HG03354 (cell line): ENCODE measurements at regions not wholly inside any gene's neighbourhood (a gene's known extent, or its start where the extent isn't known, plus 50 kb on each side); places are given as distances from the start of the nearest gene placed in this dataset.
"Not testable (repeated sequence)": the region's sequence is repeated elsewhere in the genome, so short reads cannot be mapped to it uniquely, and the experiment has no call there.

Source experiments
- ATAC-seq: cut with Tn5 transposase; IDR thresholded peaks from one replicate; pipeline ENCODE4 v1.9.1; 2021; ENCODE audit warnings: mild to moderate bottlenecking; ENCODE audit not compliant: unreplicated experiment, poor library complexity, severe bottlenecking

DNA sequence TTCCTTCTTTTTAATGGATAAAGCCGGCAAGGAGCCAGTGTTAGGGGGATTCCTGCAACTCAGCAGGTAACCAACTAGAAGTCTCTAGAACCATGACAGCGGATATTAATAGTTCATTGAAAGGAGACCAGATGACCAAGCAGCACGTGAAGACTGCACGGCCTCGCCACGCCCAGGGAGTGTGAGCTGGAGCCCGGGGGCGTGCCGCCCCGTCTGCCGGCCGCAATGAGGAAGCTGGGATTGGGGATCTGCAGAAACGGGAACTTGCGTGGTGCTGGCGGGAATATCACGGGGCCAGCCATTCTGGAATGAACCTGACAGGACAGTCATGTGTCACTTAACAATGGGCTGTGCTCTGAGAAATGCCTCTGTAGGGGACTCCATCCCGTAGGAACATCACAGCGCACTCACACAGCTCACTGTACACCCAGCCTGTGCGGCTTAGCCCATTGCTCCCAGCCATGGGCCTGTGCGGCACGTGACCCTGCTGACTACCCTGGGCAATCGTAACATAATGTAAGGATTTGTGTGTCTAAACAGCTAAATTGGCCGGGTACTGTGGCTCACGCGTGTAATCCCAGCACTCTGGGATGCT lies 4092.8 kb upstream of the TPTE start:
- not testable (repeated sequence) for ATAC-seq

DNA sequence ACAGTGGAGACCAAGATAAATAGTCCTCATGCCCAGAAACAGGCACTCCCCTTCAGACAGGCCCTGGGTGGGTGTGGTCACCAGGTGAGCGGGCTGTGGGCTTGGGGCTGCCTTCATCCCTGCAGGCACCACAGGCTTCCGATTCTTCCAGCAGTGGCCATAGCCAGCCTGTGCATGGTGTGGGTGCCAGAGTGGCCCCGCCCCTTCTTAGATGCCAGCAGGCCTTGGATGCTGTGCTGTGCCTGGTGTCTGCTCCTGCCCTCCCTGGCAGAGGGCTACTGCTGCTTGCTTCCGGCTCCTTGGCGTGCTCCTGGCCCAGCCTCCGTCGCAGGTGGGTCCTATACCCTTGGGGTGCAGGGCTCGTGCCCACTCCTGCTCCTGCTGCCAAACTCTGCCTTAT lies 4091.5 kb upstream of the TPTE start:
- not testable (repeated sequence) for ATAC-seq

DNA sequence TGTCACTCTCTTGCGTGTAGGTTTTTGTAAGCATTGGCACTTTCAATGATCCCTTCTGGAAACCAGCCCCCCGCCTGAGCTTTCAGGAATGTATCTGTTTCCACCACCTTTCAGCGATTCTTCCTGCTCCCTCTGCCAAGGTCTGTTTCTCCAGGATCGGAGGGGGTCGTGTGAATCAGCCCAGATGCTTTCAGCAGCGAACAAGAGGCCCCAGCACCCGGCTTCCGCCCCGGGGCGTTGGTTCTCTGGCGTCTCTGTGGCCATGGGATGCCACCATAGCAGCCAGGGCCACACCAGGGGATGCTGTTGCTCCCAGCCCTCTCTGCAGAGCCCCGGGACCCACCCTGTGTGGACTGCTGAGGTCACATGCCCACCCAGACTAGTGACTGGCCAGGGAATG lies 4088.2 kb upstream of the TPTE start:
- not testable (repeated sequence) for ATAC-seq

DNA sequence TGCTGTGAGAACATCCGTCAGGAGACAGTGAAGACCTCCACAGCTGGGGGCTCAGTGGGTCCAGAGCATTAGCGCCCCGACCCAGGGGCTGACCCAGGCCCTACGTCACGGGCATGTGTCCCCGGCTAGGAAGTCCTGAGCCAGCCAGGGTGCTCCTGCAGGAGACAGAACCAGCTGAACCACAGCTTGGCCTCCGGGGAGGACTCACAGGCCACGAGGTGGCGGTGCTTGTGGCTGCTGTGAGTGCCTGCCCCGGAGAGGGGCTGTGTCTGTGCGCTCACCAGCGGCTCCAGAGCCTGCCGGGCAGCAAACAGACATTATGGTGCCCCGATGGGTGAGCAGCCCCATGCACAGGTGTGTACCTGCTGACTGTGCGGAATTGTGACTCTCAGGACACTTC lies 4085.2 kb upstream of the TPTE start:
- not testable (repeated sequence) for ATAC-seq

DNA sequence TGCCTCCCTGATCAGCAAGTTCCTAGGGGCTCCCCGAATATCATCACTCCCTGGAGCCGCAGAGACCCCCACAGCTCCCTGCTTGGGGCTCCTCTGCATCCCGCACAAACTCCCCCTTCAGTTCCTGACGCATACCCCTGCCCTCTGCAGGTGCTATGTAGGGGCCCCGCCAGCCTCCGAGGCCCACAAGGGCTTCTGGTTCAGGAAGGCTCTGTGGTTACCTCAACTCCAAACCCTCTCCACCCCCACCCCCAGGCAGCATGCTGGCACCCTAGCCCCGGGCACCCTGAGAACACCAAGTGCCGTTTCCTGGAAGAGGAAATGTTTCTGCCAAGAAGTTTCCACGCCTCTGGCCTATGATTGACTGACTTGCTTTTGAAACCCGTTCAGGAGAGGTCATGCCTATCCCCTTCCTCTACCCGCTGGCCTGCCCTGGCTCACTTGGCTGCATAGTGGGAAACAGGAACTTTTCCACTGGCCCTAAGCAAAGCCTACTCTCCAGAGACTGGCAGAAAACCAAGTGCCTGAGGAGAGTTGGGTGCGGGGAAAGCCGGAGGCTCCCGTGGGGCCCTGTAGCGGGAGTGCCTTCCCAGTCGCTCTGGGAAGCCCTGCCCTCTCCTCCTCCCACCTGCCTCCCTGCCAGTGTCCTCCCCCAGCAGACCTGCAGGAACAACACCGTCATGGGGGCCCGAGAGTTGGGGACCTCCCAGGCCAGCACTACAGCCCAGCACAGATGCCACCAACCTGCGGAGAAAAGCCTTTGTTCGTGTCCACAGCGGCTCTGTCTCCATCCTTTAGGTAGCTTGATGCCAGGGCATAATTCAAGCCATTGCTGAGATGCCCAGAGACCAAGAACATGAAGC lies 4084.2 kb upstream of the TPTE start:
- not testable (repeated sequence) for ATAC-seq

DNA sequence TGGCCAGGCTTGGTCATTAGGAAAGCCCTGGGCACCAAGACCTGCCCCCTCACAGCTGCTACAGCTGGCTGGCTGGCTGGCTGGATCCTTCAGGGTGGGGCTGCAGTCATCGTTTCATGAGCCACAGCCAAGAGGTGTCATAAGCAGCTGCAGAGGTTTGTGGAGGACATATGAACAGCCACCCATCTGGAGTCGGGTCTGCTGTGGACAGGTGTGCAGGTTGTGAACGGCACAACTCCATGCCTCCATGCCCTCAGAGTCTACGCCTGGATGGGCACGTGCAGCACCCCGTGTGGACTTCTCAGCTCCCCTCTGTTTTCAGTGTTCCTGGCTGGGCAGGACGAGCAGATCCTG lies 4083.6 kb upstream of the TPTE start:
- not testable (repeated sequence) for ATAC-seq

DNA sequence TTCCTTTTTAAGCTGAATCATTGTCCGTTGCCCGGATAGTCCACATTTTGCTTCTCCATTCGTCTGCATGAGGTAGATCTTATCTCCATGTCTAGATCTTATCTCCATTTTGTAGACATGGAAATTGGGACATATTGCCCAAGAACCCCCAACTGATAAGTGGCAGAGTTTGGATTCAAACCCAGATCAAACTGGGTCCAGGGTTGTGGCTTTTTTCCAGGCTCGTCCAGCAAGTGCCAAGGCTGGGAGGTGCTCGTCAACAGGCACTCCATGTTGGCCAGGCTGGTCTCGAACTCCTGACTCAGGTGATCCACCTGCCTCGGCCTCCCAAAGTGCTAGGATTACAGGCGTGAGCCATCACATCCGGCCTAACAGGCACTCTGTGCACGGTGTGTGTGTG lies 4082.3 kb upstream of the TPTE start:
- ATAC-seq, result not testable (repeated sequence)

DNA sequence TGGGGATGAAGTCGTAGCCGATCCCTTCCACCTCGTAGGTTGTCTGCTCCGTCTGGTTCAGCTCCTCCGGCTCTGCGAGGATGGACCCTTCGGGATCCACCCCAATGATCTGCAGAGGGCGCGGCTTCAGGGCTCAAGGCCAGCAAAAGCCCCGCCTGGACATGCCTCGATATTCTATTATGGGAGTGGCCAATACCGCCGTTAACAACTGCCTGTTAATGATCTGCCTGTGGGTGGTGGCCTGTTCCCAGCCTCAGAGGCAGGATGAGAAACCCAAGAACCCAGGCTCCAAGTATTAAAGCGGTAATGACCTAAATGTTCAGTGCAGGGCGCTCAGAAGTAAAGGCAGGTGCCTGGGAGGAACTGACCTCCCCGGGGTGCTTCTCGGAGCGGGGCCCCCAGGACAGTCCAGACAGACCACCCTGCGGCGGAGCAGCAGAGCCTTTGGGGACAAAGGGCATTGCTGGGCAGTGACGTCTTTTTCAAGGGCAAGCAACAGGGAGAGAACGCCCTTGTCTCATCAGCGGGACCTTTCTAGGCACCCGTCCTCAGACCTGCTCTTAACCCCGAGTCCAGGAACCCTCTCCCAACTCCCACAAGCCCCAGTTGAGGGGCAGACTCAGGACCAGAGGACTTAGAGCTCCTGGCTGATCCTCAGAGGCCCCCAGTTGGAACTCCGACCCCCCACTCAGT lies 4066.6 kb upstream of the TPTE start:
- not testable (repeated sequence) for ATAC-seq

DNA sequence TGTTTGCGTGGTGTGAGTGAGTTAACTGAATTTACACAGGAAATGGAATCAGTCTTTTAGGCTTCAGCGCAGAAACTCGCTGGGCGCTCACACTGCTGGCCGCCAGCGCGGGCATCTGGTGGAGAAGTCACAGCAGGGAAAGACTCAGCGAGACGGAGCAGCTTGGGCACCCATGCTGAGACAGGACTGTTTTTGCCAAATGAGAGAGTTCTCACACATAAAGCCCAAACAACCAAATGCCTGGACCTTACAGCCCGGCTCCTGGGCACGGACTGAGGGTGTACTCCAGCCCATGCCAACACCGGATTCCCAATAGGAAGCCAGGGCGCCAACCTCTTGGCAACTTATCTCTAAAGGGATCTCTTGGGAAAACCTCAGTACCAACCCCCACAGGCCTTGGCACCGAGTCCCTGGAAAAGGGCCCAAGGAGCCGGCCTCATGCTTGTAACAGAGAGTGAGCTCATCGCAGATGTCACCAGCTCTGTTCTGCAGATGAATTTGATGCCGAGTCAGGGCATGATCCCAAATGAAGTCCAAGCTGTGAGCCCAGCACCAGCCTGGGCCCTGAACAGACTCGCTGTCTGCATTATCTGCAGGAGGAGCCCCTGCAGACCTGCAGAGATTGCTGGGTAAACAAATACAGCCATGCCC lies 4065.2 kb upstream of the TPTE start:
- ATAC-seq, result not testable (repeated sequence)

DNA sequence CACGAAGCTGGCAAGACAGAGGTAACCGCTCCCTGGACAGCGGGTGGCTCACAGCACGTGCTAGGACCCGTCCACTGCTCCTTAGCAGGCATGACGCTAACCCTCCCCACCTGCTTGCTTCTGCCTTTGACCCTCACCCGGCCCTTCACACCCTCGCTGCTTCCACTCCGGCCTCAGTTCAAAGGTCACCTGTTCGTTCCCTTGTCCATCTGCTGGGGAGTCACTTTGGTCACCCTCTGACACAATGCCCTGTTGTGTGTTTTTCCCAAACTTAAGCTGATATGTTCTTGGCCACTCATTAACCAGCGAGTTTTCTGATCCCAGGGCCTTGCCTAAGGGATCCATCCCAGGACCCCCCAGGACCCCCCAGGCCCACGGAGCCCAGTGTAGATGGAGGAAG lies 4061.6 kb upstream of the TPTE start:
- not testable (repeated sequence) for ATAC-seq

DNA sequence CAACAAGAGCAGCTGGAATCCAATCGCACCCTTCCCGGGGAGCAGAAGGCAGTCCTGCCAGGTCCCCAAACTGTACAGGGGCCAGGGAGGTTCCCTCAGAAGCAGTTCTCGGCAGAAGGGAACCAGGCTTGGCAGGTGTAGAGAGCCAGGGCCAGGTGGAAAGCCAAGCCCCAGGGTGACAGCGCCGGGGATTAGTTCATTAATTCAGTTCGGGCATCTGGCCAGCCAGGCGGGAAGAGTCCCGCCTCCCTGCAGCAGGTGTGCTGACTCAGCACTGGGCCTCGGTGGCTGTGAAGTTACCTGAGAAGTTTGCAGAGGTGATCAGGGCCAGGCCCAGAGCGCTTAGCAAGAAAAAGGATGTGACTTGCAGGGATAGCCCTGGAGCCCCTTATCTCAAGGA lies 4060.0 kb upstream of the TPTE start:
- ATAC-seq, result not testable (repeated sequence)

DNA sequence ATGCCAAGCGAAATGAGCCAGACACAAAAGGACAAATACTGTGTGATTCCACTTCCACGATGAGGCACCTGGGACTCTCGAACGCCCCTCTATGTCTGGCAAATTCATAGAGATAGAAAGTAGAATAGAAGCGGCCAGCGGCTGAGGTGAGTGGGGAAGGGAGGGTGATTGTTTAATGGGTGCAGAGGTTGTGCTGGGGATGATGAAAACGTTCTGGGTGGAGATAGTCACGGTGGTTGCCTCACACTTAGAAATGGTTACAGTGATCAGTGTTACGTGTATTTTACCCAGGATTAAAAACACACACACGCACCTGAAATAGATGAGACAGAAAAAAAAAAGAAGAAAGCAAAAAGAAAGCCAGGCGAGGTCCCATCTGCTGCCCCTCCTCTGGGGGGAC lies 4057.0 kb upstream of the TPTE start:
- ATAC-seq, result not testable (repeated sequence)

DNA sequence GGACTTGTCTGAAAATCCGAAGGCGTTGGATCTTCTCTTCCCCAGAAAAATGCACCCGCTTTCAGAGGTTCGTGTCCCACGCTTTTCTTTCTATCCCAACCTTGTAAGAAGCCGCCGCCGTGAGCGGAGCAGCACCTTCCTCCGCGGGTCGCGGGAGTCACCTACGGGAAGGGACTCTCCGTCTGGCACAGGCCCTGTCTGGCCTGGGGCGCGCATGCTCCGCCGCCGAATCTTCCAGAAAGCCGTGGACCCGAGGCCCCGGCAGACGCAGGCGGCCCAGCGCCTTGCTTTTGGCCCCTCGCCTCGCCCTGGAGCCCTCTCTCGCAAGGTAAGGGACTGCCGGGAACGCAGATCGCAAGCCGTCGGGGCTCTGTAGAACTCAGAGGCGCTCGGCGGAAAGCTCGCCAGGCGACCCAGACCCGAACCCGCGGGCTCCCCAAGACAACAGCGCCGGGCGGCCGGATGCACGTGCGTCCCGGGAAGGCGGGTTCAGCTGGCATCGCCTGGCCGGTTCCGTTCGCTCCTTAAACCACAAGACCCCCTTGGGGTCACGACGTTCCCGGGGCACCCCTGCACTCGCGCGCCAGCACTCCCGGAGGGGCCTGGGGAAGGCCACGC lies 4055.2 kb upstream of the TPTE start:
- ATAC-seq, result not testable (repeated sequence)

DNA sequence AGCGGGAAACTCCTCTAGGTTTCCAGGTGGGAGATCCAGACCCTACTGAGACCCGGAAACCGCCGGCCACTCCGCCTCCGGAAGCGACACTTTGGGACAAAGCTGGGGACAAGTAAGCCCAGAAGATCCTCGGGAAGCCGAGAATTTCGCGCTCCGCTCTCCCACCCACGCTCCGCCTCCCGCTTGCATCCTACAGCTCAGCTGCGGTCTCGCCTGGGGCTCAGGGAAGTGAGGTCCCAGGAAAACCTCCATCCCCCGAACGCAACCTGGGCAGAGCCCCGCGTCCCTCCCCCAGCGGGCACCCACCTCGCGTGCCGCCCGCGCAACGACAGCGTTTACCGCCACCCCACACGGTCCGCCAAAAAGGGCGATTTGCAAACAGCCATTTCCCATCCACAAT lies 4054.7 kb upstream of the TPTE start:
- not testable (repeated sequence) for ATAC-seq

DNA sequence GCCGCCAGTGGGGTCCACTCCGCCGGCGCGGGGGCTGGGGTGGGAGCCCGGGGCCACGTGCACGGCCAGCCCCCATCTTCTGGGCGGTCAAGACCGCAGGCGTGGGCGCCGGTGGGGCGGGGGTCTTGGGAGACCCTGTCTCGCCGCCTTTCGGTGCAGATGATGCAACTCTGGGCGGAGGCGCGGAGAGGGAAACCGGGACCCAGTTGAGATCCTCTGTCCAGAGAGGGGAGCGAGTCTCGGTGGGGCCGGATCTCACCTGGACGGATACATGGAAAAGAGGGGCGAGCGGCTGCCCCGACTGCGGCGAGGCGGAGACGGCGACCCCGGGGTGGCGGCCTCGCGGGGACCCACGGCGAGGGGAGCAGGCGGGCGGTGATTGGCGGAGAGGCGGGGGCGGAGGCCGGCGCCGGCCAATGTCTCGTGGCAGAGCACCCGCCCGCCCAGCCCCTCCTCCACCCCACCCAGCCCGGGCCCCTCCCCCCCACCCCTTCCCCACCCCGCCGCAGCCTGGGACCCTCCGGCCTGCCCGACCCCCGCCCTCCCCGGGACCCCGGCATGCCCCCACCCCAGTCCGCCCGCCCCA lies 4054.1 kb upstream of the TPTE start:
- ATAC-seq, result not testable (repeated sequence)

DNA sequence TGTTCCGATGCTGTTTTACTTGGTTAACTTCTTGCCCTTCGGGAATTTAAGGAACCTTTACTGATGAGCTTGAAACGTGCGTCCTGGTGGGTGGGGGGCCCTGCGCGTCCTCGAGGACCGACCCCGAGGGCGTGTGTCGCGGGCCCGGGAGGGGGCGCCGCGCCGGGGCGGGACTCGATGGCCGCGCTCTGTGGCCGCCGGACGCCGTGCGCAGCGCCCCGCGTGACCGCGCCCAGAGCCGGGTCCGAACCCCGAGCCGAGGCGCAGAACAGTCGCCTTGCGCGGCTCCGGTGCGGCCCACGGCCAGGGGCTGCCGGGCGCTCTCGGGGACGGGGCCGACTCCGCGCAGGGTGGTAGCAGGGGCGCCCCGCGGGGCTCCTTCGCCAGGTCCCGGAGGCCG lies 4053.5 kb upstream of the TPTE start:
- ATAC-seq, result not testable (repeated sequence)

DNA sequence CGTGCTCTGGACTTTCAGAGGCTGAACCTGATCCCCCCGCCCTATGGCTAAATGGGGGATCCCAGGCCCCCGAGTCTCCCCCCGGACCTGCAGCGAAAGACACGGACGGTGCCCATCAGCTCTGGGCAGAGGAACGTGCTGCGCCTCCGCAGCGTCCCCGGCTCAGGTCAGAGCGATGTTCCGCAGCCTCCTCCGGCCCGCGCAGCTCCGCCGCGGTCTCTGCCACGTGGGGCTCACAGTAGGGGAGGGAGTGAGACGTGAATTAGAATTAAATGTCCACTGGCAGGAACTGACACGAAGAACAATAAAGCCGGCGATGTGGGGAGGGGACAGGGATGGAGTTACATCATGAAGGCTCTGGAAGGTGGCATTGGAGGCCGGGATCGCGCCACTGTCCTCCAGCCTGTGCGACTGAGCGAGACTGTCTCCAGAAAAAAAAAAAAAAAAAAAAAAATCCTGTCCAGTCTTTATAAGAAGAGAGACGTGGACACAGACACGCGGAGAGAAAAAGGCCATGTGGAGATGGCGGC lies 4053.0 kb upstream of the TPTE start:
- ATAC-seq, result not testable (repeated sequence)

DNA sequence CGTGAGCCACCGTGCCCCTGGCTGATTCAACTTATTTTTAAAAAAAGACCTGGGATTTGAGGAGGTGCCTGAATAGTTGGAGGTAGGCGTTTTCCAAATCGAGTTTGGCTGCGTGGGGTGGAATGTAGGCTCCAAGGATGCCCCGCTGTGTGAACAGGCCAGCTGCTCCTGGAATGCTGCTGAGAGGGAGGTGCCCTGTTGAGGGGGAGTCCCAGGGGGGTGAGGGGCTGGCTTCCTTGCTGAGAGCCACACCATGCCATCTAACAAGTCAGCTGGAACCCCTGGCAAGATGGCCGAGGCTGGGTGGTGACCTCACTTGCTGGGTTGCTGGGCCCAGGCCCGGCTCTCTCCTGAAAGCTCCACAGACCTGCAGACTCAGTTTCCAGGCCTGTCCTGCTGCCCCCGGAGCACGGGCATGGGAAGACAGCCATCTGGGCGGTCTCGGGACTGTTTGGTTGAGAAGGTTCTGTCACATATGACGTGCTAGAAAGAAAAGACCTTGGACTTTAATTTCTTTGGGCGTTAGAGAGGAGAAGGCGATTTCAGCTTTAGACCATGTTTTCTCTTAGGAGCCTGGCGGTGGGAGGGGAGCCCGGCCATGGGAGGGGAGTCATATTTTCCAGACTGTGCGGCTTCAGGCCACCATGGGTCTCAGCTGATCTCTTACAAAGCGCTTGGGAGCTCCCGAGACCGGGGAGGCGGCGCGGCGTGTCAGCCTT lies 4047.0 kb upstream of the TPTE start:
- ATAC-seq, result not testable (repeated sequence)

DNA sequence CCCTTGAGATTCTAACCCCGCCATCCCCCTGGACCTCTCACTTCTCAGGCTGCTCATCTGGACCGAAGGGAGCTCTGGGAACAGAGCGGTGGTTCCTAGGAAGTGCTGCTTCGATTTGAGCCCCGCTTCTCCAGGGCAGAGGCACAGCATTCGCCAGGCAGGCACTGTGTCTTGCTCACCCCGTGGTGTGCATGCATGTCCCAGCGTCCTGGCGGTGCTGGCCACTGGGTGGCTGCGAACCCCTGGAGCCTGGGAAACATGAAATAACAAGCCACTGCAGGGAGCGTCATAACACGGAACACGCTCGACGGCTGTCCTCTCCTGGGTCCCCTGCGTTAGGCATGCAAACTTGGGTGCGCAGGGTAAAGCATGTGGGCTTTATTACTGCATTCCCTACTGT lies 4040.3 kb upstream of the TPTE start:
- ATAC-seq, result not testable (repeated sequence)
